Activated CD4-positive, alpha-beta memory T cell treated with anti-CD3 and anti-CD28 coated beads, Interleukin-2, amount 10 ng/mL, durations not matched to agents 7 days and 5 days (primary cell): ENCODE measurements at regions not wholly inside any gene's neighbourhood (a gene's known extent, or its start where the extent isn't known, plus 50 kb on each side); places are given as distances from the start of the nearest gene placed in this dataset.

ENCODE experiments used
- CTCF ChIA-PET: fragments of 350-600 bp; sonication (Branson Sonifier 250); formaldehyde crosslinking; loops from one replicate; lab custom pipeline; 2021; ENCODE audit warnings: antibody characterized with exemption, inconsistent platforms; lab: Charles Lee
- POLR2A ChIA-PET: fragments of 350-600 bp; sonication (Branson Sonifier 250); formaldehyde crosslinking; loops from one replicate; lab custom pipeline; 2021; ENCODE audit warnings: antibody characterized with exemption; lab: Charles Lee
- DNase-seq: peaks from one replicate; pipeline ENCODE4 v3.0.0-alpha.2; 2020
- H3K27ac Mint-ChIP-seq: one replicate; pipeline ENCODE4 v1.8.0; 2021; ENCODE audit warnings: mild to moderate bottlenecking, mixed read lengths
- H3K27me3 Mint-ChIP-seq: one replicate; pipeline ENCODE4 v1.8.0; 2021; ENCODE audit warnings: mixed read lengths
- H3K36me3 Mint-ChIP-seq: one replicate; pipeline ENCODE4 v1.8.0; 2021; ENCODE audit warnings: low read depth, mixed read lengths
- H3K4me1 Mint-ChIP-seq: one replicate; pipeline ENCODE4 v1.8.0; 2021; ENCODE audit warnings: mixed read lengths
- H3K4me3 Mint-ChIP-seq: one replicate; pipeline ENCODE4 v1.8.0; 2021; ENCODE audit warnings: mild to moderate bottlenecking, mixed read lengths
- H3K9me3 Mint-ChIP-seq: one replicate; pipeline ENCODE4 v1.8.0; 2021; ENCODE audit warnings: mixed read lengths

DNA sequence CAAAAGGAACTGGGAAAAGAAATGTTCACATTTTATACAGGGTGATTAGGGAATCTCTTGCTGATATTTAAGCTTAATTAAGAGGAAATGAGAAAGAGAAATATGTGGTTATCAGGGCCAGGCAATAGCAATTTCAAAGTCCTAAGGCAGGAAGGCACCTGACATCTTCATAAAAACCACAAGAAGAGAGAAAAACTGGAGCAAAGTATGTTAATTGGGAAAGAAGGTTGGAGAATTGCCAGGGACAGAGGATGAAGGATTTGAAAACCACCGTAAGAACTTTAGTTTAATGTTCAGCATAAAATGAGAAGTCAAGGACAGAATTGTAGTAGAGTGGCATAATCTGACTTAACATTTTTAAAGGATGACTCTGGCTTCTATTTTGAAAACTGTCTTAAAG lies 691.8 kb upstream of the NRXN1 start:
- no peak for DNase-seq
- Mint-ChIP-seq H3K36me3 (no peaks in the 10 kb centered on the region), H3K4me1 (no peaks in the 10 kb centered on the region), H3K27ac (no peak overlapping the region), H3K9me3 (peaks cover 7% of the 10 kb centered on the region), H3K4me3 (no peak overlapping the region), H3K27me3 (no peaks in the 10 kb centered on the region)
- POLR2A ChIA-PET = no interaction called here
- CTCF ChIA-PET = no interaction called here

GRCh38 chr2:51722311-51722710 lies 690.4 kb upstream of the NRXN1 start:
- DNase-seq = no peak
- Mint-ChIP-seq H3K4me3 (no peak overlapping the region), H3K9me3 (peaks cover 7% of the 10 kb centered on the region), H3K27me3 (no peaks in the 10 kb centered on the region), H3K36me3 (no peaks in the 10 kb centered on the region), H3K27ac (no peak overlapping the region), H3K4me1 (no peaks in the 10 kb centered on the region)
- ChIA-PET POLR2A (no interaction called here), CTCF (no interaction called here)

DNA sequence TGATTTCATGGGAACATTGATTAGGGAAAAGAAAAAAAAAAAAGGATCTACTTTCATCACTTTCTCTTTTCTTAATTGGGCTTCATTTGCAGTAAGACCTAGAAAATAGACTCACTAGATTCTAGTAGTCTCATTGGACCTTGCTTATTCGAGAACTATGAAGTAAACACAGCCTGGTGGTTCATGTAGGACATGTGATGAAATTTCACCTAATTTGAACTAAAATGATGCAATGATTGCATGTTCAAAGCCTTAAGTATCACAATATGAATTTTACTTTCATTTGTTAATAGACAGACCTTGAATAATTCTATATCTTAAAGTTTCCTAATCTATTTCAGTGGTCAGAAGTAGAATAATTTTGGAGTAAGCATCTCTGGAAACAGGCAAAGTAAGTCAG lies 688.9 kb upstream of the NRXN1 start:
- Mint-ChIP-seq H3K36me3 (no peaks in the 10 kb centered on the region), H3K4me3 (no peak overlapping the region), H3K4me1 (no peaks in the 10 kb centered on the region), H3K27me3 (no peaks in the 10 kb centered on the region), H3K27ac (no peak overlapping the region), H3K9me3 (peaks cover 10% of the 10 kb centered on the region)
- no peak for DNase-seq
- POLR2A ChIA-PET = no interaction called here
- CTCF ChIA-PET = no interaction called here

GRCh38 chr2:51718881-51719280 lies 686.9 kb upstream of the NRXN1 start:
- CTCF ChIA-PET = no interaction called here
- Mint-ChIP-seq H3K4me1 (no peaks in the 10 kb centered on the region), H3K27ac (no peak overlapping the region), H3K36me3 (no peaks in the 10 kb centered on the region), H3K4me3 (no peak overlapping the region), H3K27me3 (no peaks in the 10 kb centered on the region), H3K9me3 (peaks cover 10% of the 10 kb centered on the region)
- POLR2A ChIA-PET = no interaction called here
- DNase-seq = no peak

GRCh38 chr2:51717312-51717711 lies 685.4 kb upstream of the NRXN1 start:
- H3K27ac Mint-ChIP-seq = no peak overlapping the region
- H3K9me3 Mint-ChIP-seq = peaks cover 13% of the 10 kb centered on the region
- no peak for DNase-seq
- H3K27me3 Mint-ChIP-seq = no peaks in the 10 kb centered on the region
- POLR2A ChIA-PET = no interaction called here
- H3K36me3 Mint-ChIP-seq = no peaks in the 10 kb centered on the region
- no peak overlapping the region for H3K4me3 Mint-ChIP-seq
- CTCF ChIA-PET = no interaction called here
- H3K4me1 Mint-ChIP-seq = no peaks in the 10 kb centered on the region

DNA sequence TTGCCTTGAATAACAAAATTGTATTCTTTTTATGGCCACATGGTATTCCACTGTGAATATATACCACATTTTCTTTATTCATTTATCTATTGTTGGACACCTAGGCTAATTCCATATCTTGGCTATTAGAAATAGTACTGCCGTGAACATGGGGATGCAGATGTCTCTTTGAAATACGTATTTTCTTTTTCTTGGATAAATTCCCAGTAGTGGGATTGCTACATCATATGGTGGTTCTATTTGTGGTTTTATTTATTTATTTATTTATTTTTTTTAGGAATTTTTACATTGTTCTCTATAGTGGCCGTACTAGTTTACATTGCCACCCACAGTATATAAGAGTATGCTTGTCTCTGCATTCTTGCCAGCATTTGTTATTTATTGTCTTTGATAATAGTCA lies 679.8 kb upstream of the NRXN1 start:
- H3K27me3 Mint-ChIP-seq = no peaks in the 10 kb centered on the region
- no peak overlapping the region for H3K27ac Mint-ChIP-seq
- POLR2A ChIA-PET = no interaction called here
- CTCF ChIA-PET = no interaction called here
- no peaks in the 10 kb centered on the region for H3K36me3 Mint-ChIP-seq
- no peak for DNase-seq
- H3K9me3 Mint-ChIP-seq = peaks cover 16% of the 10 kb centered on the region
- no peak overlapping the region for H3K4me3 Mint-ChIP-seq
- no peaks in the 10 kb centered on the region for H3K4me1 Mint-ChIP-seq

GRCh38 chr2:51710222-51710621 lies 678.3 kb upstream of the NRXN1 start:
- Mint-ChIP-seq H3K4me1 (no peaks in the 10 kb centered on the region), H3K9me3 (peaks cover 13% of the 10 kb centered on the region), H3K36me3 (no peaks in the 10 kb centered on the region), H3K4me3 (no peak overlapping the region), H3K27me3 (no peaks in the 10 kb centered on the region), H3K27ac (no peak overlapping the region)
- POLR2A ChIA-PET = no interaction called here
- no peak for DNase-seq
- CTCF ChIA-PET = no interaction called here

DNA sequence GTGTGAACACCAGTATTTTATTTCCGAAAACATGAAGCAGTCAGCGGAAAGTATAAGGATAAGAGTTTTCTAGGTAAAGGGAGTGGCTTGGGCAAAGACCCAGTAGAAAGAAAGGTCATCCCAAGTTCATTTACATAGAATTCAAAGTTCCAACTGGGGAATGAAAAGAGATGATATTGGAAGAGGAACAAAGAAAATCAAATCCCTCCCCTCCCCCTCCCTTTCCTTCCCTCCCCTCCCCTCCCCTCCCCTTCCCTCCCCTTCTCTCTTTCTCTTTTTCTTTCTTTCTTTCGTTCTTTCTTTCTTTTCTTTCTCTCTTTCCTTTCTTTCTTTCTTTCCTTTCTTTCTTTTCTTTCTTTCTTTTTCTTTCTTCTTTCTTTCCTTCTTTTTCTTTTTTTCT lies 675.7 kb upstream of the NRXN1 start:
- CTCF ChIA-PET = no interaction called here
- no peak for DNase-seq
- no peak overlapping the region for H3K4me3 Mint-ChIP-seq
- H3K4me1 Mint-ChIP-seq = no peaks in the 10 kb centered on the region
- no peak overlapping the region for H3K27ac Mint-ChIP-seq
- POLR2A ChIA-PET = no interaction called here
- no peaks in the 10 kb centered on the region for H3K36me3 Mint-ChIP-seq
- peaks cover 8% of the 10 kb centered on the region for H3K9me3 Mint-ChIP-seq
- H3K27me3 Mint-ChIP-seq = no peaks in the 10 kb centered on the region

- POLR2A ChIA-PET = no interaction called here
- H3K9me3 Mint-ChIP-seq = peaks cover 5% of the 10 kb centered on the region
- H3K27me3 Mint-ChIP-seq = no peaks in the 10 kb centered on the region
These were observed 674.3 kb upstream of the NRXN1 start for GRCh38 chr2:51706220-51706619.

DNA sequence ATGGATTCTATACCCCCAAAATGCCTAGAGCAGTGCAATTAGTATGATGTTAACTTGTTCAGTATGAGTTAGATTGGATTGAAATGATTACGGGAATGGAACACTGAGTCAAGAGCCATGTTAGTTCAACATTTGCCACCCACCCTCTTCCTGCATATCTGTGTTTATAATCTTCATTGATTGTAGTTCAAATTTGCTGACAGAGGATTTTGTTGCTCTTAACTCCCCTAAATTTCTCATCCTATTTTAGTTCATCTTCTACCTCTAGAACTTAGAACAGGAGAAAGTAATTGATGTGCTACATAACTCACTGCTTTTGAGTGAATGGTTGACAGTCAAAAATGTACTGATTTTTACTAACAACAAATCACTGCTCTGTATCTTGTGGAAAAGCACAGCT lies 673.5 kb upstream of the NRXN1 start:
- H3K4me3 Mint-ChIP-seq = no peak overlapping the region
- no peaks in the 10 kb centered on the region for H3K36me3 Mint-ChIP-seq
- no peak overlapping the region for H3K27ac Mint-ChIP-seq
- POLR2A ChIA-PET = no interaction called here
- no peaks in the 10 kb centered on the region for H3K4me1 Mint-ChIP-seq
- CTCF ChIA-PET = no interaction called here
- peaks cover 4% of the 10 kb centered on the region for H3K9me3 Mint-ChIP-seq
- no peak for DNase-seq
- no peaks in the 10 kb centered on the region for H3K27me3 Mint-ChIP-seq

More at GRCh38 chr2:51706220-51706619, 674.3 kb upstream of the NRXN1 start:
- CTCF ChIA-PET = no interaction called here
- Mint-ChIP-seq H3K4me1 (no peaks in the 10 kb centered on the region), H3K36me3 (no peaks in the 10 kb centered on the region), H3K4me3 (no peak overlapping the region), H3K27ac (no peak overlapping the region)
- no peak for DNase-seq

- Mint-ChIP-seq H3K4me1 (no peaks in the 10 kb centered on the region), H3K9me3 (peaks cover 2% of the 10 kb centered on the region), H3K36me3 (no peaks in the 10 kb centered on the region), H3K27ac (no peak overlapping the region), H3K4me3 (no peak overlapping the region), H3K27me3 (no peaks in the 10 kb centered on the region)
- ChIA-PET POLR2A (no interaction called here), CTCF (no interaction called here)
- no peak for DNase-seq
These were observed 666.1 kb upstream of the NRXN1 start for GRCh38 chr2:51698021-51698420.

DNA sequence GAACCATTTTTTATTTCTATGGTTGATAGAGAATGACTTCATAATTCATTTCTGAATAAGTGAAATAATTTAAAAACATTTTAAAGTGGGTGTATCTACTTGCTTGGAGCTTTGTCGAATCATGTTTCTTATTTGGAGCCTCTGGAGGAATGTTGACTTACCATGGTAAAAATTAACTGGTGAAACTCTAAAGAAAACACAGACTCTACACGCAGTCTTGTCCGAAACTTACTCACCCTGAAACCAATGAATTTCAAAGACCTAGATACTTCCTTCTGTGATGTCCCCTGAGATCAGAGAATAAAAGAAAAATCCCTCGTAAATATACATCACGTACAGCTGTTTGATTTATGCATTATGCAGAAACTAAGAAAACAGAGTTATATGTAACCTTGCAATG lies 665.2 kb upstream of the NRXN1 start:
- no peak overlapping the region for H3K4me3 Mint-ChIP-seq
- ChIA-PET CTCF (no interaction called here), POLR2A (no interaction called here)
- H3K27me3 Mint-ChIP-seq = no peaks in the 10 kb centered on the region
- peaks cover 2% of the 10 kb centered on the region for H3K9me3 Mint-ChIP-seq
- no peak for DNase-seq
- no peaks in the 10 kb centered on the region for H3K4me1 Mint-ChIP-seq
- no peaks in the 10 kb centered on the region for H3K36me3 Mint-ChIP-seq
- no peak overlapping the region for H3K27ac Mint-ChIP-seq

GRCh38 chr2:51695531-51695930 lies 663.6 kb upstream of the NRXN1 start:
- no peaks in the 10 kb centered on the region for H3K27me3 Mint-ChIP-seq
- H3K27ac Mint-ChIP-seq = no peak overlapping the region
- CTCF ChIA-PET = no interaction called here
- peaks cover 2% of the 10 kb centered on the region for H3K9me3 Mint-ChIP-seq
- DNase-seq = no peak
- POLR2A ChIA-PET = no interaction called here
- H3K4me3 Mint-ChIP-seq = no peak overlapping the region
- H3K36me3 Mint-ChIP-seq = no peaks in the 10 kb centered on the region
- H3K4me1 Mint-ChIP-seq = no peaks in the 10 kb centered on the region

DNA sequence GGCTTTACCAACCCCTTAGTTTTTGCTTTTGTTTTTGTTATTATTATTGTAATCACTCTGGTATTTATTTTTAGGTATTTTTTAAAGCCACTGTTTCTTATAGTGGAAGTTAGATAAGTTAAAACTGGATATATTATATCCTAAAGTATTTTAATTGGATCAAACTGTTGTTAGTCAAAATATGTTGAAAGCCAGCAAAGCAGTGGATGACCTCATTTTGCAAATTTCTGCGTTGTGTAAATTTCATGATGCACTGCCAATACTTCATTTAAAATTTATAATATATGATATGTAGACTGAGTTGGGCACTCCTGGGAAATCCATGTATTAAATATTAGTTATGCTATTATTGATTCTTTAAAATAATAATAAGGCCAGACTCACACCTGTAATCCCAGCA lies 661.7 kb upstream of the NRXN1 start:
- H3K27me3 Mint-ChIP-seq = no peaks in the 10 kb centered on the region
- DNase-seq = no peak
- H3K36me3 Mint-ChIP-seq = no peaks in the 10 kb centered on the region
- peaks cover 2% of the 10 kb centered on the region for H3K9me3 Mint-ChIP-seq
- no peak overlapping the region for H3K4me3 Mint-ChIP-seq
- ChIA-PET CTCF (no interaction called here), POLR2A (no interaction called here)
- H3K4me1 Mint-ChIP-seq = no peaks in the 10 kb centered on the region
- H3K27ac Mint-ChIP-seq = no peak overlapping the region

DNA sequence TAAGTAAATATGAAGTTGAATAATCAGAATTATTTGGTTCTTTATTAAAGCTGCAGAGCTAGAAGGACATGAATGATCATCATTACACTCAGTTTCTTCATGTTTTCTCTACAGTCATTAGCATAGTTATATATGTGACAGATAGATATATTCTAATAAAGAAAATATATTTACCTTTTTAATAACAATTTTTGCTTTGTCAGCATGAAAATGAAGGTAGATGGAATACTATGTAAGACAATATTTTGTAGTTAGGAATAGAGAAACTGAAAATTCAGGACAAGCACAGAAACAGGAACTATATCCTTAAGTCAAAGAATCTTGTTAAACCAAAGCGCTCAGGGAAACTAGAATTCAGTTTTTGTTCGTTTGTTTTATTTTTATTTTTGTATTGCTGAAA lies 649.9 kb upstream of the NRXN1 start:
- POLR2A ChIA-PET = no interaction called here
- DNase-seq = no peak
- Mint-ChIP-seq H3K4me3 (no peak overlapping the region), H3K9me3 (peaks cover 6% of the 10 kb centered on the region), H3K27me3 (no peaks in the 10 kb centered on the region), H3K27ac (no peak overlapping the region), H3K4me1 (no peaks in the 10 kb centered on the region), H3K36me3 (no peaks in the 10 kb centered on the region)
- CTCF ChIA-PET = no interaction called here
